HEK293T (cell line): ENCODE measurements at regions not wholly inside any gene's neighbourhood (a gene's known extent, or its start where the extent isn't known, plus 50 kb on each side); places are given as distances from the start of the nearest gene placed in this dataset.

Experiments
- CTCF ChIA-PET: fragments of 350-600 bp; formaldehyde crosslinking; extraction: SDS; loops from one replicate; lab custom pipeline; 2021; ENCODE audit warnings: antibody characterized with exemption, inconsistent platforms; lab: Yijun Ruan, JAX
- POLR2A ChIA-PET: fragments of 350-600 bp; formaldehyde crosslinking; extraction: SDS; loops from one replicate; lab custom pipeline; 2020; ENCODE audit warnings: antibody characterized with exemption, inconsistent platforms; lab: Yijun Ruan, JAX
- DNase-seq: peaks from one replicate; pipeline ENCODE4 v3.0.0; 2012; ENCODE audit warnings: mixed read lengths; ENCODE audit errors: extremely low spot score
- ARNT ChIP-seq: fragments of 450-650 bp; IDR thresholded peaks from 2 replicates; pipeline ENCODE4 v1.6.1; 2017; ENCODE audit warnings: mild to moderate bottlenecking
- BHLHE40 ChIP-seq: fragments of 450-650 bp; IDR thresholded peaks from 2 replicates; pipeline ENCODE4 v1.6.1; 2016; ENCODE audit warnings: mild to moderate bottlenecking, moderate library complexity, borderline replicate concordance
- CTBP1 ChIP-seq: fragments of 450-650 bp; IDR thresholded peaks from 2 replicates; pipeline ENCODE4 v1.6.1; 2016; ENCODE audit warnings: borderline replicate concordance
- ELF4 ChIP-seq: fragments of 450-650 bp; IDR thresholded peaks from 2 replicates; pipeline ENCODE4 v1.6.1; 2017; ENCODE audit warnings: antibody characterized with exemption
- FOXA1 ChIP-seq: fragments of 450-650 bp; IDR thresholded peaks from 2 replicates; pipeline ENCODE4 v1.6.1; 2016; ENCODE audit warnings: mild to moderate bottlenecking
- FOXK2 ChIP-seq: fragments of 450-650 bp; IDR thresholded peaks from 2 replicates; pipeline ENCODE4 v1.6.1; 2016; ENCODE audit warnings: mild to moderate bottlenecking
- FOXM1 ChIP-seq: fragments of 450-650 bp; IDR thresholded peaks from 2 replicates; pipeline ENCODE4 v1.6.1; 2017; ENCODE audit warnings: mild to moderate bottlenecking, borderline replicate concordance
- HDGF ChIP-seq: fragments of 450-650 bp; IDR thresholded peaks from 2 replicates; pipeline ENCODE4 v1.6.1; 2017; ENCODE audit warnings: antibody characterized with exemption, borderline replicate concordance
- L3MBTL2 ChIP-seq: fragments of 450-650 bp; conservative IDR thresholded peaks from 2 replicates; pipeline ENCODE4 v1.6.1; 2016; ENCODE audit warnings: mild to moderate bottlenecking
- LEF1 ChIP-seq: fragments of 450-650 bp; IDR thresholded peaks from 2 replicates; pipeline ENCODE4 v1.6.1; 2017; ENCODE audit warnings: mild to moderate bottlenecking, borderline replicate concordance
- NFRKB ChIP-seq: fragments of 450-650 bp; IDR thresholded peaks from 2 replicates; pipeline ENCODE4 v1.6.1; 2016; ENCODE audit warnings: mild to moderate bottlenecking, moderate library complexity
- PKNOX1 ChIP-seq: fragments of 450-650 bp; IDR thresholded peaks from 2 replicates; pipeline ENCODE4 v1.6.1; 2016
- SP1 ChIP-seq: fragments of 450-650 bp; IDR thresholded peaks from 2 replicates; pipeline ENCODE4 v1.6.1; 2017
- SUZ12 ChIP-seq: fragments of 450-650 bp; IDR thresholded peaks from 2 replicates; pipeline ENCODE4 v1.6.1; 2016; ENCODE audit warnings: mild to moderate bottlenecking
- TARDBP ChIP-seq: fragments of 450-650 bp; IDR thresholded peaks from 2 replicates; pipeline ENCODE4 v1.6.1; 2016
- ZNF384 ChIP-seq: fragments of 450-650 bp; IDR thresholded peaks from 2 replicates; pipeline ENCODE4 v1.6.1; 2016

DNA sequence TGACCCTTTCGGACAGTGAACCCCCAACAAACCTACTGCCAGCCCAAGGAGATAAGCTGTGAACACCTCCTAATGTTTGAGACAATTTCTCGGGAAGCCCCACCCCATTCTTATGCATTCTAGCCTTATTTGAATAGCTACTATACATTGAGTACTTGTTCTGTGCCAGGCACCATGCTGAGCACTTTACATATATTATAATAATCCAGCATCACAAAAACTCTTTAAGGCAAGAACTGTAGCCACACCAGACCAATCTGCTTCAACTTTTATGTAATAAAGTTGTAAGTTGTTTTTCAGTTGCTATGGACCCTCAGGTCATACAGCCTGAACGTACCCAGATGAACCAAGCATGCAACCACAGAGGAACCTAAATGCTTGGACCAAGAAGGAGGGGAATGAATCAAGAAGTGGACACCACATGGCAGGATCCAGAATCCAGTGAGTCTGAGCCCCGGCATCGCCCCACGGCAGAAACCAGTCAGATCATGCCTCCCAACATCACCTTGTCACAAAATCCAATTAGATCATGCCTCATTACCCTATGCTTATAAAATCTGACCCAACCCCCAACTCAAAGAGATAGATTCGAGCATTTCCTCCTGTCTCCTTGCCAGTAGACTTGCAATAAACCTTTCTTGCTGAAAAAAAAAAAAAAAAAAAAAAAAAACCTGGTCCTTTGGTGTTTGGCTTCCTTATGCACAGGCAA lies 225.0 kb downstream of the QDPR start:
- TF ChIP-seq ARNT, result no peak
- TF ChIP-seq PKNOX1, result no peak
- no peak for TF ChIP-seq FOXK2
- no peak for TF ChIP-seq CTBP1
- TF ChIP-seq SP1, result no peak
- no peak for TF ChIP-seq FOXA1
- TF ChIP-seq SUZ12, result no peak
- TF ChIP-seq NFRKB, result no peak
- no peak for TF ChIP-seq L3MBTL2
- no peak for TF ChIP-seq FOXM1
- no peak for TF ChIP-seq LEF1
- no peak for TF ChIP-seq ELF4
- TF ChIP-seq ZNF384, result no peak
- no peak for TF ChIP-seq TARDBP
- DNase-seq, result no peak
- CTCF ChIA-PET, result no interaction called here
- POLR2A ChIA-PET, result no interaction called here

GRCh38 chr4:17285747-17286146 lies 226.1 kb downstream of the QDPR start:
- ChIA-PET POLR2A (no interaction called here), CTCF (no interaction called here)
- no peak for TF ChIP-seq BHLHE40
- TF ChIP-seq NFRKB, result no peak
- no peak for DNase-seq

DNA sequence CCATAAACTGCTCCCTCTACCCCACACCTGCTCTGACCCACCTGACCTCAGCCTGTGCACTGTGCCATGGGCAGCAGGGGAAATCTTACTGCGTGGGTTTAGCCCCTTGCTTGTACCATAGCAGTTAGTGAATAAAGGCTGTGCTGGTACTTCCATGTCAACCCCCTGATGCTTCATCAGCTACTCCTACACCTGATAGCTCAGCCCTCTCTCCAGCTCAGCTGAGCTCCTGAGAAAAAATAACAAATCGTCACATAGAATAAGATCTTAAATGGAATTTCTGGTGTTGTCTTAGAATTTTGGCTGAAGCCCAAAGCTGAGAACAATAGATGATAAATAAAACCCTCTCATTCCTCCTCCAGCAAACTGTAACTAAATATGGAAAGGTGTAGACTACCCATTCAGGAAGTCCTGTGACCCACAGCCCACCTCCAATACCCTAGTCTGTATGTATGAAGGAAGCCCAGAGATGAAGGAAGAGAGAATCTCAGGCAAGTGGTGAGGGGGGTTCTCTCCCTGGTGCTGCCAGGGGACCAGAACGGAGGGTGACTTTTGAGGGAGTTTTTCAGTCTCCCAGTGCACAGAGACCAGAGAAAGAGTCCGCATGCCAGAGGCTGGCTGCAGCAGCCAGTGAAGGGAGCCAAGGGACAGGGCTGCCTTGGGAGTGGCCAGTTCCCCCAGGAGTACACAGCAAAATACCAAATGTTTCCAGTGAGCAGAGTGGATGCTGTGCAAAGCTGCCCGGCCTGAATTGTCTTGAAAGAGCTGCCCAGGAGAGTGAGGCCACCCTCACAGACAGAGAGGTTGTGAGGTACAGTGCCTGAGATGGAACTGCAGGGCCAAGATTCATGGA lies 227.3 kb downstream of the QDPR start:
- POLR2A ChIA-PET, result no interaction called here
- CTCF ChIA-PET, result no interaction called here
- TF ChIP-seq NFRKB, result no peak
- TF ChIP-seq SP1, result no peak
- no peak for TF ChIP-seq SUZ12
- TF ChIP-seq ELF4, result no peak
- TF ChIP-seq FOXK2, result no peak
- no peak for TF ChIP-seq TARDBP
- no peak for TF ChIP-seq PKNOX1
- no peak for TF ChIP-seq HDGF
- TF ChIP-seq FOXM1, result no peak
- no peak for TF ChIP-seq L3MBTL2
- no peak for DNase-seq

DNA sequence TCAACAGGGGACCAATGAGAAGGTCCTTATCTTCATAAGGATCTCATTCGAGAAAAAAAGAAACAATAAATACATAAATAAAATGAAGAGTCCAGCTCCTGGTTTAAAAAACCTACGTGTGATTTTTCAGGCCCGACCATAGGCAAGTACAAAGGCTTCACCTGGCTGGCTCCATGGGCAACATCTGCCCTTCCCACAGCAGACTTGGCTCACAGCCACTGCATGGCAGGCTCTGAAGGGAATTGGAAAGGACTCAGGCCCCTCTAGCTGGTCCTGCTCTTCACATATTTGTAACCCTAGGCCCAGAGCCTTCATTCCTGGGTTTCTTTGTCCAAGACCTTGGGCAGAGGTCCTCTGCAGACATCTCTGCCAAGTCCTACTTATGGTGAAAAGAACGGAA lies 228.1 kb downstream of the QDPR start:
- ChIA-PET CTCF (no interaction called here), POLR2A (no interaction called here)
- TF ChIP-seq TARDBP (no peak), PKNOX1 (no peak), FOXM1 (no peak), ZNF384 (no peak), SP1 (no peak), FOXA1 (no peak), ARNT (no peak), NFRKB (no peak), BHLHE40 (no peak), LEF1 (no peak), SUZ12 (no peak), CTBP1 (no peak), L3MBTL2 (no peak), HDGF (no peak), FOXK2 (no peak), ELF4 (no peak)
- no peak for DNase-seq

- CTCF ChIA-PET, result no interaction called here
- TF ChIP-seq FOXM1, result no peak
- DNase-seq, result no peak
- POLR2A ChIA-PET, result no interaction called here
Measured at GRCh38 chr4:17283251-17283650, 228.6 kb downstream of the QDPR start.

DNA sequence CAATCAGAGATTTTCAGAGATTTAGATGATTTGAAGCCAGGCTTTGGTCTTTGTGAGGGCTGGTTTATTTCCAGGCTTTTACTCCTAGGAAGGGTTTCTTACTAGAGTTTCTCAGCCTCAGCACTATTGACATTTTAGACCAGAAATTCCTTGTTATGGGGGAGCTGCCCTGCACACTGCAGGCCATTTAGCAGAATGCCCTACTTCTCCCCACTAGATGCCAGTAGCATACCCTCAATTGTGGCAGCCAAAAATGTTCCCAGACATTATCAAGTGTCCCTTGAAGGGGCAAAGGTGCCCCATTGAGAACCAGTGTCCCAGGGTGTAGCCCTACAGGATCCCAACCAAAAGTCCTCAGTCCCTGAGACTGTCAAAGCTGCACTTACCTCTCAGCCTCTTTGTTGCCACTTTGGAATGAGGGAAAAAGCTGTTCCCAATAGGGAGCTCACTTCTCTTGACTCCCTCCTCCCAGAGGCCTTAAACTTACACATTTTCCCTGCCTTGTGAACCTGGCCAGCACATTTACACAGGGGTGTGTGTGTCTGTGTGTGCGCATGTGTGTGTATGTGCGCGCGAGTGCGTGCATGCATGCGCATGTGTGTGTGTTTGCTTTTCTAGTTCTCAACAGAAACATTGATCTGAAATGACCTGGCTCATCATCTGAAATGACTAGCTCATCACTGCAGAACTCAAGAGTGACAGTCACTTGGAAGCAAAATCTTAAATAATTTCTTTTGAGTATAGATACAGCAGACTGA lies 231.4 kb downstream of the QDPR start:
- DNase-seq, result no peak
- ChIA-PET CTCF (interaction anchor here (0.6 kb wide), 1 partner anchor 166 kb away, joined by 3 read pairs; no protein-coding TSS in a partner anchor), POLR2A (no interaction called here)
- TF ChIP-seq NFRKB (no peak), SUZ12 (no peak), LEF1 (no peak), HDGF (no peak), FOXK2 (no peak), CTBP1 (no peak), ZNF384 (no peak)
